ENCODE measurements at regions not wholly inside any gene's neighbourhood (a gene's known extent, or its start where the extent isn't known, plus 50 kb on each side); places are given as distances from the start of the nearest gene placed in this dataset.

GRCh38 chr18:39406941-39407340 lies 1841.3 kb upstream of the CELF4 start:
- POLR2A ChIA-PET: no interaction called here
- Mint-ChIP-seq H3K4me1 (no peaks in the 10 kb centered on the region), H3K27ac (no peak overlapping the region), H3K27me3 (peaks cover 4% of the 10 kb centered on the region), H3K4me3 (no peak overlapping the region), H3K9me3 (ENCODE audit: low read depth) (peaks cover 6% of the 10 kb centered on the region), H3K36me3 (ENCODE audit: low read depth) (no peaks in the 10 kb centered on the region)
- CTCF ChIA-PET: no interaction called here
- intact Hi-C loops (cut with DNase I, micrococcal nuclease): no loop called here
- DNase-seq: no peak
- no peak for ATAC-seq

- ChIA-PET POLR2A (no interaction called here), CTCF (interaction anchor here (1.0 kb wide), 1 partner anchor 17 kb away, joined by 3 read pairs; no protein-coding TSS in a partner anchor)
- Mint-ChIP-seq H3K27ac (no peak overlapping the region), H3K27me3 (no peaks in the 10 kb centered on the region), H3K9me3 (ENCODE audit: low read depth) (peaks cover 2% of the 10 kb centered on the region), H3K4me1 (no peaks in the 10 kb centered on the region), H3K4me3 (no peak overlapping the region), H3K36me3 (ENCODE audit: low read depth) (no peaks in the 10 kb centered on the region)
- no peak for DNase-seq
- ATAC-seq: no peak
- intact Hi-C loops (cut with DNase I, micrococcal nuclease): no loop called here
These were observed 1837.5 kb upstream of the CELF4 start for GRCh38 chr18:39403121-39403520.

- ChIA-PET POLR2A (no interaction called here), CTCF (no interaction called here)
- H3K9me3 Mint-ChIP-seq (ENCODE audit: low read depth): peaks cover 6% of the 10 kb centered on the region
These were observed 1834.1 kb upstream of the CELF4 start for GRCh38 chr18:39399662-39400061.

GRCh38 chr18:39396168-39396567 lies 1830.6 kb upstream of the CELF4 start:
- CTCF ChIA-PET: interaction anchor here (0.7 kb wide), 1 partner anchor 257 kb away, joined by 3 read pairs; no protein-coding TSS in a partner anchor
- no peaks in the 10 kb centered on the region for H3K27me3 Mint-ChIP-seq

More at GRCh38 chr18:39399662-39400061, 1834.1 kb upstream of the CELF4 start:
- H3K4me3 Mint-ChIP-seq: no peak overlapping the region
- DNase-seq (no peak), ATAC-seq (no peak)
- intact Hi-C loops (cut with DNase I, micrococcal nuclease): no loop called here
- H3K27me3 Mint-ChIP-seq: no peaks in the 10 kb centered on the region
- no peaks in the 10 kb centered on the region for H3K4me1 Mint-ChIP-seq
- no peaks in the 10 kb centered on the region for H3K36me3 Mint-ChIP-seq (ENCODE audit: low read depth)
- H3K27ac Mint-ChIP-seq: no peak overlapping the region

GRCh38 chr18:39389800-39390379 lies 1824.3 kb upstream of the CELF4 start:
- no peak overlapping the region for H3K4me3 Mint-ChIP-seq
- CTCF ChIA-PET: no interaction called here

More at GRCh38 chr18:39396168-39396567, 1830.6 kb upstream of the CELF4 start:
- Mint-ChIP-seq H3K9me3 (ENCODE audit: low read depth) (peaks cover 23% of the 10 kb centered on the region), H3K4me1 (no peaks in the 10 kb centered on the region), H3K36me3 (ENCODE audit: low read depth) (no peaks in the 10 kb centered on the region), H3K27ac (no peak overlapping the region), H3K4me3 (no peak overlapping the region)
- ATAC-seq (no peak), DNase-seq (no peak)
- intact Hi-C loops (cut with DNase I, micrococcal nuclease): no loop called here
- POLR2A ChIA-PET: no interaction called here

GRCh38 chr18:39380866-39381265 lies 1815.3 kb upstream of the CELF4 start:
- no peaks in the 10 kb centered on the region for H3K36me3 Mint-ChIP-seq (ENCODE audit: low read depth)
- H3K4me3 Mint-ChIP-seq: no peak overlapping the region
- H3K9me3 Mint-ChIP-seq (ENCODE audit: low read depth): no peaks in the 10 kb centered on the region
- ChIA-PET POLR2A (no interaction called here), CTCF (interaction anchor here (0.6 kb wide), 1 partner anchor 94 kb away, joined by 3 read pairs; no protein-coding TSS in a partner anchor)
- intact Hi-C loops (cut with DNase I, micrococcal nuclease): no loop called here
- no peaks in the 10 kb centered on the region for H3K4me1 Mint-ChIP-seq
- DNase-seq (no peak), ATAC-seq (no peak)
- no peak overlapping the region for H3K27ac Mint-ChIP-seq
- H3K27me3 Mint-ChIP-seq: no peaks in the 10 kb centered on the region

More at GRCh38 chr18:39389800-39390379, 1824.3 kb upstream of the CELF4 start:
- Mint-ChIP-seq H3K9me3 (ENCODE audit: low read depth) (peaks cover 23% of the 10 kb centered on the region), H3K4me1 (no peaks in the 10 kb centered on the region), H3K27ac (no peak overlapping the region), H3K36me3 (ENCODE audit: low read depth) (no peaks in the 10 kb centered on the region), H3K27me3 (no peaks in the 10 kb centered on the region)
- intact Hi-C loops (cut with DNase I, micrococcal nuclease): no loop called here
- ATAC-seq (no peak), DNase-seq (no peak)
- POLR2A ChIA-PET: no interaction called here

GRCh38 chr18:39380186-39380725 lies 1814.7 kb upstream of the CELF4 start:
- Mint-ChIP-seq H3K27ac (no peak overlapping the region), H3K4me1 (no peaks in the 10 kb centered on the region), H3K36me3 (ENCODE audit: low read depth) (no peaks in the 10 kb centered on the region), H3K4me3 (no peak overlapping the region), H3K9me3 (ENCODE audit: low read depth) (no peaks in the 10 kb centered on the region), H3K27me3 (no peaks in the 10 kb centered on the region)
- DNase-seq (no peak), ATAC-seq (no peak)
- ChIA-PET CTCF (interaction anchor here (0.6 kb wide), 1 partner anchor 94 kb away, joined by 3 read pairs; no protein-coding TSS in a partner anchor), POLR2A (no interaction called here)
- intact Hi-C loops (cut with DNase I, micrococcal nuclease): no loop called here

GRCh38 chr18:39375066-39375465 lies 1809.5 kb upstream of the CELF4 start:
- H3K4me1 Mint-ChIP-seq: no peaks in the 10 kb centered on the region
- H3K4me3 Mint-ChIP-seq: no peak overlapping the region
- H3K27ac Mint-ChIP-seq: no peak overlapping the region
- no peaks in the 10 kb centered on the region for H3K36me3 Mint-ChIP-seq (ENCODE audit: low read depth)
- no peaks in the 10 kb centered on the region for H3K9me3 Mint-ChIP-seq (ENCODE audit: low read depth)
- intact Hi-C loops (cut with DNase I, micrococcal nuclease): no loop called here
- ChIA-PET CTCF (no interaction called here), POLR2A (no interaction called here)
- DNase-seq (no peak), ATAC-seq (no peak)
- no peaks in the 10 kb centered on the region for H3K27me3 Mint-ChIP-seq

GRCh38 chr18:39371996-39372395 lies 1806.4 kb upstream of the CELF4 start:
- Mint-ChIP-seq H3K27me3 (peaks cover 2% of the 10 kb centered on the region), H3K4me1 (peaks cover 1% of the 10 kb centered on the region), H3K9me3 (ENCODE audit: low read depth) (peaks cover 2% of the 10 kb centered on the region), H3K27ac (no peak overlapping the region), H3K36me3 (ENCODE audit: low read depth) (no peaks in the 10 kb centered on the region), H3K4me3 (no peak overlapping the region)
- intact Hi-C loops (cut with DNase I, micrococcal nuclease): no loop called here
- ATAC-seq (no peak), DNase-seq (no peak)
- ChIA-PET CTCF (no interaction called here), POLR2A (no interaction called here)

- DNase-seq (no peak), ATAC-seq (no peak)
- intact Hi-C loops (cut with DNase I, micrococcal nuclease): no loop called here
- Mint-ChIP-seq H3K4me1 (peaks cover 4% of the 10 kb centered on the region), H3K9me3 (ENCODE audit: low read depth) (peaks cover 2% of the 10 kb centered on the region), H3K36me3 (ENCODE audit: low read depth) (no peaks in the 10 kb centered on the region), H3K27ac (no peak overlapping the region), H3K4me3 (no peak overlapping the region), H3K27me3 (peaks cover 2% of the 10 kb centered on the region)
- POLR2A ChIA-PET: no interaction called here
- CTCF ChIA-PET: no interaction called here
These were observed 1801.1 kb upstream of the CELF4 start for GRCh38 chr18:39366656-39367055.

GRCh38 chr18:39365836-39366485 lies 1800.4 kb upstream of the CELF4 start:
- Mint-ChIP-seq H3K36me3 (ENCODE audit: low read depth) (no peaks in the 10 kb centered on the region), H3K9me3 (ENCODE audit: low read depth) (peaks cover 2% of the 10 kb centered on the region), H3K27ac (no peak overlapping the region), H3K4me3 (no peak overlapping the region), H3K27me3 (peaks cover 2% of the 10 kb centered on the region), H3K4me1 (peaks cover 4% of the 10 kb centered on the region)
- ChIA-PET CTCF (no interaction called here), POLR2A (no interaction called here)
- ATAC-seq (no peak), DNase-seq (no peak)
- intact Hi-C loops (cut with DNase I, micrococcal nuclease): no loop called here

- DNase-seq (no peak), ATAC-seq (no peak)
- ChIA-PET CTCF (no interaction called here), POLR2A (no interaction called here)
- no peaks in the 10 kb centered on the region for H3K4me1 Mint-ChIP-seq
- no peaks in the 10 kb centered on the region for H3K36me3 Mint-ChIP-seq (ENCODE audit: low read depth)
- H3K9me3 Mint-ChIP-seq (ENCODE audit: low read depth): no peaks in the 10 kb centered on the region
- no peaks in the 10 kb centered on the region for H3K27me3 Mint-ChIP-seq
- no peak overlapping the region for H3K4me3 Mint-ChIP-seq
- intact Hi-C loops (cut with DNase I, micrococcal nuclease): no loop called here
- H3K27ac Mint-ChIP-seq: no peak overlapping the region
These were observed 1794.5 kb upstream of the CELF4 start for GRCh38 chr18:39360072-39360471.

All from activated CD4-positive, alpha-beta T cell treated with anti-CD3 and anti-CD28 coated beads for 36 hours (primary cell).